ENCODE measurements at regions not wholly inside any gene's neighbourhood (a gene's known extent, or its start where the extent isn't known, plus 50 kb on each side); places are given as distances from the start of the nearest gene placed in this dataset.

DNA sequence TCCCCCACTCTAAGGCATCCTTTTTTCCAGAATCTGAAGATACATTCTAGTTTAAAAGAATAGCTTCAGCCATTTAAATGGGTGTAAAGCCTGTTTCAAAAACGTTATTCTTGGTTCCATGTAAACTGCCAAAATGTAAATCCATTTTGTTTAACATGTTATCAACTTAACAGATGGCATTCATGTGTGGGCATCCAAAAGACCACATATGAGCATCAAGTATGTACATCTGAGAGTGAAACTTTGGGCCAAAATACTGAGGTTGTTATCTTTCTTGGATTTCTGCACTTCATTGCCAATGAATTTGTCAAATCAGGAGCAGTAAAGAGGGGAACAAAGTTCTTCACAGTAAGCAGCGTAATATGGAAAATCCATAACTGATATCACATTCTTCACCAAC is 395.4 kb downstream of the ZNF804A start:
- Histone ChIP-seq H3K9ac (ENCODE audit: insufficient read depth, low read length) (no peak overlapping the region), H3K79me2 (ENCODE audit: control insufficient read depth, insufficient read depth, low read length) (no peaks in the 10 kb centered on the region)
- TF ChIP-seq, protein P1, sequence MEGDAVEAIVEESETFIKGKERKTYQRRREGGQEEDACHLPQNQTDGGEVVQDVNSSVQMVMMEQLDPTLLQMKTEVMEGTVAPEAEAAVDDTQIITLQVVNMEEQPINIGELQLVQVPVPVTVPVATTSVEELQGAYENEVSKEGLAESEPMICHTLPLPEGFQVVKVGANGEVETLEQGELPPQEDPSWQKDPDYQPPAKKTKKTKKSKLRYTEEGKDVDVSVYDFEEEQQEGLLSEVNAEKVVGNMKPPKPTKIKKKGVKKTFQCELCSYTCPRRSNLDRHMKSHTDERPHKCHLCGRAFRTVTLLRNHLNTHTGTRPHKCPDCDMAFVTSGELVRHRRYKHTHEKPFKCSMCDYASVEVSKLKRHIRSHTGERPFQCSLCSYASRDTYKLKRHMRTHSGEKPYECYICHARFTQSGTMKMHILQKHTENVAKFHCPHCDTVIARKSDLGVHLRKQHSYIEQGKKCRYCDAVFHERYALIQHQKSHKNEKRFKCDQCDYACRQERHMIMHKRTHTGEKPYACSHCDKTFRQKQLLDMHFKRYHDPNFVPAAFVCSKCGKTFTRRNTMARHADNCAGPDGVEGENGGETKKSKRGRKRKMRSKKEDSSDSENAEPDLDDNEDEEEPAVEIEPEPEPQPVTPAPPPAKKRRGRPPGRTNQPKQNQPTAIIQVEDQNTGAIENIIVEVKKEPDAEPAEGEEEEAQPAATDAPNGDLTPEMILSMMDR (conservative IDR thresholded peaks at IDR 0.05 in 1 of 2, IDR thresholded peaks at IDR 0.05 in 1 of 2; ENCODE audit: low read depth in 1 of 2, low read length in 2 of 2) = no peak
- TF ChIP-seq EZH2 (IDR thresholded peaks at IDR 0.05; ENCODE audit: low read length, missing control alignments) = no peak

DNA sequence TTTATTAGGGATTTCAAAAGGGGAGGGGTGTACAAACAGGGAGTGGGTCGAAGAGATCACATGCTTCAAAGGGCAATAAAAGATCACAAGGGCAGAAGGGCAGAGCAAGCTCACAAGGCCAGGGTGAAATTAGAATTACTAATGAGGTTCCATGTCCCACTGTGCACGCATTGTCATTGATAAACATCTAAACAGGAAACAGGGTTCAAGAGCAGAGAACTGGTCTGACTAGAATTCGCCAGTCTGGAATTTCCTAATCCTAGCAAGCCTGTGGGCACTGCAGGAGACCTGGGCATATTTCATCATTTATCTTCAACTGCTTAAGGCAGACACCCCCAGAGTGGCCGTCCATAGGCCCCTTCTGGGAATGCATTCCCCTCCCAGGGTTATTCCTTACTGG is 408.2 kb downstream of the ZNF804A start:
- H3K79me2 ChIP-seq (ENCODE audit: control insufficient read depth, insufficient read depth, low read length) = no peaks in the 10 kb centered on the region
- no peaks in the 10 kb centered on the region for H3K9me3 ChIP-seq (ENCODE audit: control insufficient read depth, insufficient read depth, low read depth, low read length)
- no peak for TF ChIP-seq EZH2 (IDR thresholded peaks at IDR 0.05; ENCODE audit: low read length, missing control alignments)
- TF ChIP-seq, protein P1 (conservative IDR thresholded peaks at IDR 0.05 in 1 of 2, IDR thresholded peaks at IDR 0.05 in 1 of 2; ENCODE audit: low read depth in 1 of 2, low read length in 2 of 2) = no peak
- no peaks in the 10 kb centered on the region for H4K20me1 ChIP-seq (ENCODE audit: control insufficient read depth, extremely low read depth, insufficient read depth, low read length)
- H3K27ac ChIP-seq (ENCODE audit: insufficient read depth, low read length) = no peak overlapping the region
- no peak overlapping the region for H3K4me2 ChIP-seq (ENCODE audit: extremely low read depth, insufficient read depth, low read length)
- H3K4me3 ChIP-seq (replicated peaks in 1 of 4; ENCODE audit: control extremely low read depth in 1 of 4, insufficient read depth in 1 of 4, low read depth in 3 of 4, low read length in 4 of 4) = no peak overlapping the region
- DNase-seq (ENCODE audit: low read depth in 2 of 2) = no peak
- no peaks in the 10 kb centered on the region for H3K4me1 ChIP-seq (ENCODE audit: control insufficient read depth, extremely low read depth, insufficient read depth, low read length)
- H3K36me3 ChIP-seq (ENCODE audit: control insufficient read depth, insufficient read depth, low read length) = no peaks in the 10 kb centered on the region
- H3K27me3 ChIP-seq (ENCODE audit: control insufficient read depth, insufficient read depth, low read length) = no peaks in the 10 kb centered on the region
- H3K9ac ChIP-seq (ENCODE audit: insufficient read depth, low read length) = no peak overlapping the region
- no peak overlapping the region for H2AFZ ChIP-seq (ENCODE audit: low read length)

More for the DNA sequence above, 395.4 kb downstream of the ZNF804A start:
- no peak for DNase-seq (ENCODE audit: low read depth in 2 of 2)
- Histone ChIP-seq H3K4me2 (ENCODE audit: extremely low read depth, insufficient read depth, low read length) (no peak overlapping the region), H3K27me3 (ENCODE audit: control insufficient read depth, insufficient read depth, low read length) (no peaks in the 10 kb centered on the region), H3K9me3 (ENCODE audit: control insufficient read depth, insufficient read depth, low read depth, low read length) (no peaks in the 10 kb centered on the region), H3K36me3 (ENCODE audit: control insufficient read depth, insufficient read depth, low read length) (no peaks in the 10 kb centered on the region), H3K27ac (ENCODE audit: insufficient read depth, low read length) (no peak overlapping the region), H3K4me1 (ENCODE audit: control insufficient read depth, extremely low read depth, insufficient read depth, low read length) (no peaks in the 10 kb centered on the region), H3K4me3 (replicated peaks in 1 of 4; ENCODE audit: control extremely low read depth in 1 of 4, insufficient read depth in 1 of 4, low read depth in 3 of 4, low read length in 4 of 4) (no peak overlapping the region), H2AFZ (ENCODE audit: low read length) (no peak overlapping the region), H4K20me1 (ENCODE audit: control insufficient read depth, extremely low read depth, insufficient read depth, low read length) (no peaks in the 10 kb centered on the region)

DNA sequence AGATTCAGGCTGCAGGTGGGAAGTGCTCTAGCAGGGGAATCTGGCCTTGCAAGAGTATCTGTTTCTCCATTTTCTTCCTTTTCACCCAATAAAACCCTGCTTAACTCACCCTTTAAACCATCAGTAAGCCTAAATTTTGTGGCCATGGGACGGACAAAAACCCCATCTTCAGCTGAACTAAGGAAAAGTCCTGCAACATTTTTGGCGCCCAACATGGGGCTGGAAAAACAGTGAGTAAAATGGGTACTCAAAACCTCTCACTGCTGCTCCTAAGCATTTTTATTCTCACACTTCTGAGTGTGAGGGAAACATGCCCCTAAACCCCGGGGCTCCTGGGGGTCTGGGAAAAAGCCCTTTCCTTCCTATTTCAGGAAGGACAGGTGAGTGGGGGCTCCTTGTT is 414.3 kb downstream of the ZNF804A start:
- Histone ChIP-seq H3K9ac (ENCODE audit: insufficient read depth, low read length) (no peak overlapping the region), H3K79me2 (ENCODE audit: control insufficient read depth, insufficient read depth, low read length) (no peaks in the 10 kb centered on the region), H3K36me3 (ENCODE audit: control insufficient read depth, insufficient read depth, low read length) (no peaks in the 10 kb centered on the region), H3K9me3 (ENCODE audit: control insufficient read depth, insufficient read depth, low read depth, low read length) (no peaks in the 10 kb centered on the region), H3K4me3 (replicated peaks in 1 of 4; ENCODE audit: control extremely low read depth in 1 of 4, insufficient read depth in 1 of 4, low read depth in 3 of 4, low read length in 4 of 4) (no peak overlapping the region), H3K27me3 (ENCODE audit: control insufficient read depth, insufficient read depth, low read length) (no peaks in the 10 kb centered on the region), H3K4me1 (ENCODE audit: control insufficient read depth, extremely low read depth, insufficient read depth, low read length) (no peaks in the 10 kb centered on the region), H3K4me2 (ENCODE audit: extremely low read depth, insufficient read depth, low read length) (no peak overlapping the region), H2AFZ (ENCODE audit: low read length) (no peak overlapping the region), H3K27ac (ENCODE audit: insufficient read depth, low read length) (no peak overlapping the region), H4K20me1 (ENCODE audit: control insufficient read depth, extremely low read depth, insufficient read depth, low read length) (no peaks in the 10 kb centered on the region)
- no peak for TF ChIP-seq EZH2 (IDR thresholded peaks at IDR 0.05; ENCODE audit: low read length, missing control alignments)
- TF ChIP-seq, protein P1 (conservative IDR thresholded peaks at IDR 0.05 in 1 of 2, IDR thresholded peaks at IDR 0.05 in 1 of 2; ENCODE audit: low read depth in 1 of 2, low read length in 2 of 2) = no peak
- peak; percentile 5 for DNase-seq (ENCODE audit: low read depth in 2 of 2)
